DND-41 (cell line): ENCODE measurements at regions not wholly inside any gene's neighbourhood (a gene's known extent, or its start where the extent isn't known, plus 50 kb on each side); places are given as distances from the start of the nearest gene placed in this dataset.

ENCODE experiments used
- ATAC-seq: fragments of 200-7000 bp; cut with Tn5 transposase; 3 replicates; pipeline ENCODE4 v1.9.1; 2021; ENCODE audit warnings: low read depth; ENCODE audit not compliant: insufficient read depth
- DNase-seq: peaks from one replicate; pipeline ENCODE4 v3.0.0-alpha.2; 2020
- H2AFZ ChIP-seq: 2 replicates; pipeline ENCODE4 v1.6.0; 2012; ENCODE audit warnings: low read depth, low read length
- H3K27ac ChIP-seq: 2 replicates; pipeline ENCODE4 v1.5.1; 2012; ENCODE audit warnings: low read length, inconsistent platforms
- H3K27me3 ChIP-seq: fragments of 200-600 bp; sonication (generic); 2 replicates; pipeline ENCODE4 v1.6.0; 2012; ENCODE audit warnings: low read length, mild to moderate bottlenecking, inconsistent platforms; ENCODE audit not compliant: insufficient read depth, poor library complexity
- H3K36me3 ChIP-seq: 2 replicates; pipeline ENCODE4 v1.5.1; 2012; ENCODE audit warnings: low read length, inconsistent platforms; ENCODE audit not compliant: insufficient read depth
- H3K4me1 ChIP-seq: 2 replicates; pipeline ENCODE4 v1.5.1; 2012; ENCODE audit warnings: mild to moderate bottlenecking, low read length; ENCODE audit not compliant: insufficient read depth
- H3K4me2 ChIP-seq: 2 replicates; pipeline ENCODE4 v1.6.0; 2012; ENCODE audit warnings: mild to moderate bottlenecking, moderate library complexity, low read length, inconsistent platforms; ENCODE audit not compliant: insufficient read depth
- H3K4me3 ChIP-seq, 2 experiments: fragments of 200-600 bp in 1 of 2; shearing (Covaris generic) in 1 of 2; 2 replicates each; pipeline ENCODE4 v1.5.1; 2012 to 2016; ENCODE audit warnings: inconsistent platforms in 2 of 2, low read length in 2 of 2, mild to moderate bottlenecking in 2 of 2, low read depth in 1 of 2, moderate library complexity in 1 of 2
- H3K79me2 ChIP-seq: 2 replicates; pipeline ENCODE4 v1.6.0; 2012; ENCODE audit warnings: low read length, inconsistent platforms; ENCODE audit not compliant: insufficient read depth
- H3K9ac ChIP-seq: 2 replicates; pipeline ENCODE4 v1.6.0; 2012; ENCODE audit warnings: low read depth, mild to moderate bottlenecking, inconsistent platforms, low read length, moderate library complexity
- H3K9me3 ChIP-seq: 2 replicates; pipeline ENCODE4 v1.5.1; 2012; ENCODE audit warnings: low read length, moderate library complexity, mild to moderate bottlenecking, inconsistent platforms; ENCODE audit not compliant: insufficient read depth, severe bottlenecking
- H4K20me1 ChIP-seq: 2 replicates; pipeline ENCODE4 v1.6.0; 2012; ENCODE audit warnings: low read length; ENCODE audit not compliant: insufficient read depth
- CTCF ChIP-seq: IDR thresholded peaks from 2 replicates; pipeline ENCODE4 v1.5.1; 2012; ENCODE audit warnings: borderline replicate concordance, low read length, moderate library complexity, mild to moderate bottlenecking; ENCODE audit not compliant: poor library complexity, severe bottlenecking; ENCODE audit errors: extremely low read depth
- EZH2 ChIP-seq: IDR thresholded peaks from 3 replicates; pipeline ENCODE4 v1.6.1; 2012; ENCODE audit warnings: borderline replicate concordance, low read depth, mild to moderate bottlenecking, moderate library complexity, low read length, inconsistent platforms; ENCODE audit not compliant: severe bottlenecking

GRCh38 chr11:33638608-33639007 lies 62.0 kb downstream of the C11orf91 start:
- Histone ChIP-seq H3K4me3 (no peak overlapping the region), H3K36me3 (no peaks in the 10 kb centered on the region), H3K4me1 (no peaks in the 10 kb centered on the region), H3K27me3 (no peaks in the 10 kb centered on the region), H3K9ac (no peak overlapping the region), H3K9me3 (no peaks in the 10 kb centered on the region), H2AFZ (no peak overlapping the region), H3K4me2 (no peak overlapping the region), H3K79me2 (no peaks in the 10 kb centered on the region), H3K27ac (no peak overlapping the region), H4K20me1 (no peaks in the 10 kb centered on the region)
- ATAC-seq (no peak), DNase-seq (no peak)
- TF ChIP-seq CTCF: no peak
- TF ChIP-seq EZH2: no peak

GRCh38 chr11:33636104-33636503 lies 64.5 kb downstream of the C11orf91 start:
- Histone ChIP-seq H3K27me3 (no peaks in the 10 kb centered on the region), H3K9ac (no peak overlapping the region), H3K36me3 (no peaks in the 10 kb centered on the region), H3K79me2 (no peaks in the 10 kb centered on the region), H2AFZ (no peak overlapping the region), H3K4me2 (no peak overlapping the region), H4K20me1 (no peaks in the 10 kb centered on the region), H3K27ac (no peak overlapping the region), H3K9me3 (no peaks in the 10 kb centered on the region), H3K4me3 (no peak overlapping the region), H3K4me1 (no peaks in the 10 kb centered on the region)
- ATAC-seq: no peak
- DNase-seq: no peak
- TF ChIP-seq CTCF (no peak), EZH2 (no peak)

GRCh38 chr11:33635161-33635560 lies 65.5 kb downstream of the C11orf91 start:
- ATAC-seq (no peak), DNase-seq (no peak)
- TF ChIP-seq EZH2 (no peak), CTCF (no peak)
- no peaks in the 10 kb centered on the region for H3K4me1 ChIP-seq
- H3K9me3 ChIP-seq: no peaks in the 10 kb centered on the region
- H3K27me3 ChIP-seq: no peaks in the 10 kb centered on the region
- H3K9ac ChIP-seq: no peak overlapping the region
- no peak overlapping the region for H2AFZ ChIP-seq
- H4K20me1 ChIP-seq: no peaks in the 10 kb centered on the region
- H3K4me2 ChIP-seq: no peak overlapping the region
- no peak overlapping the region for H3K27ac ChIP-seq
- H3K4me3 ChIP-seq: no peak overlapping the region
- no peaks in the 10 kb centered on the region for H3K36me3 ChIP-seq
- H3K79me2 ChIP-seq: no peaks in the 10 kb centered on the region

- DNase-seq: no peak
- H3K9ac ChIP-seq: no peak overlapping the region
- H3K27ac ChIP-seq: no peak overlapping the region
- TF ChIP-seq CTCF (no peak), EZH2 (no peak)
- no peaks in the 10 kb centered on the region for H3K27me3 ChIP-seq
- ATAC-seq: no peak
- H3K4me1 ChIP-seq: no peaks in the 10 kb centered on the region
- H3K36me3 ChIP-seq: no peaks in the 10 kb centered on the region
- H3K4me2 ChIP-seq: no peak overlapping the region
- no peaks in the 10 kb centered on the region for H4K20me1 ChIP-seq
- no peak overlapping the region for H2AFZ ChIP-seq
- H3K9me3 ChIP-seq: no peaks in the 10 kb centered on the region
- H3K4me3 ChIP-seq: no peak overlapping the region
- no peaks in the 10 kb centered on the region for H3K79me2 ChIP-seq
Measured at GRCh38 chr11:33634291-33634834, 66.3 kb downstream of the C11orf91 start.
